ENCODE measurements at regions not wholly inside any gene's neighbourhood (a gene's known extent, or its start where the extent isn't known, plus 50 kb on each side); places are given as distances from the start of the nearest gene placed in this dataset.

GRCh38 chr18:29087616-29088246 is 910.8 kb upstream of the CDH2 start:
- no peak for TF ChIP-seq CTCF (IDR thresholded peaks at IDR 0.05)
- Histone ChIP-seq H3K4me1 (ENCODE audit: low read depth) (no peaks in the 10 kb centered on the region), H3K4me3 (no peak overlapping the region), H3K36me3 (ENCODE audit: low read depth) (no peaks in the 10 kb centered on the region), H3K9me3 (peaks cover 18% of the 10 kb centered on the region)
- ATAC-seq, result no peak
- DNase-seq, result no peak
- intact Hi-C loops (cut with DNase I, micrococcal nuclease), result no loop called here

GRCh38 chr18:29084120-29084519 is 907.2 kb upstream of the CDH2 start:
- Histone ChIP-seq H3K36me3 (ENCODE audit: low read depth) (no peaks in the 10 kb centered on the region), H3K4me1 (ENCODE audit: low read depth) (no peaks in the 10 kb centered on the region), H3K9me3 (peaks cover 28% of the 10 kb centered on the region), H3K4me3 (no peak overlapping the region)
- intact Hi-C loops (cut with DNase I, micrococcal nuclease), result no loop called here
- no peak for TF ChIP-seq CTCF (IDR thresholded peaks at IDR 0.05)
- ATAC-seq, result no peak
- DNase-seq, result no peak

- ATAC-seq (no peak), DNase-seq (peak in 1 of 3 donors; percentile 1)
- Histone ChIP-seq H3K9me3 (peaks cover 25% of the 10 kb centered on the region), H3K4me3 (no peak overlapping the region), H3K4me1 (ENCODE audit: low read depth) (no peaks in the 10 kb centered on the region), H3K36me3 (ENCODE audit: low read depth) (no peaks in the 10 kb centered on the region)
- TF ChIP-seq CTCF (IDR thresholded peaks at IDR 0.05), result no peak
- intact Hi-C loops (cut with DNase I, micrococcal nuclease), result no loop called here
Measured at GRCh38 chr18:29083545-29083944, 906.6 kb upstream of the CDH2 start.

GRCh38 chr18:29080946-29081345 is 904.0 kb upstream of the CDH2 start:
- Histone ChIP-seq H3K4me1 (ENCODE audit: low read depth) (no peaks in the 10 kb centered on the region), H3K4me3 (no peak overlapping the region), H3K9me3 (peaks cover 18% of the 10 kb centered on the region), H3K36me3 (ENCODE audit: low read depth) (no peaks in the 10 kb centered on the region)
- no peak for DNase-seq
- intact Hi-C loops (cut with DNase I, micrococcal nuclease), result no loop called here
- no peak for ATAC-seq
- no peak for TF ChIP-seq CTCF (IDR thresholded peaks at IDR 0.05)

GRCh38 chr18:29078273-29078672 is 901.3 kb upstream of the CDH2 start:
- ATAC-seq (no peak), DNase-seq (no peak)
- no peaks in the 10 kb centered on the region for H3K36me3 ChIP-seq (ENCODE audit: low read depth)

More at GRCh38 chr18:29078273-29078672, 901.3 kb upstream of the CDH2 start:
- Histone ChIP-seq H3K4me1 (ENCODE audit: low read depth) (no peaks in the 10 kb centered on the region), H3K4me3 (no peak overlapping the region), H3K9me3 (peaks cover 15% of the 10 kb centered on the region)
- TF ChIP-seq CTCF (IDR thresholded peaks at IDR 0.05), result no peak
- intact Hi-C loops (cut with DNase I, micrococcal nuclease), result no loop called here

Measured in mucosa of descending colon (tissue), 3 donors.